GM18519 (cell line): ENCODE measurements at regions not wholly inside any gene's neighbourhood (a gene's known extent, or its start where the extent isn't known, plus 50 kb on each side); places are given as distances from the start of the nearest gene placed in this dataset.

ENCODE experiments used
- ATAC-seq: cut with Tn5 transposase; IDR thresholded peaks from one replicate; pipeline ENCODE4 v1.9.1; 2021; ENCODE audit warnings: mild to moderate bottlenecking, moderate library complexity; ENCODE audit not compliant: unreplicated experiment, low FRiP score

GRCh38 chr2:195022508-195022830 is 634.6 kb upstream of the SLC39A10 start:
- no peak for ATAC-seq

GRCh38 chr2:195021711-195022507 is 635.1 kb upstream of the SLC39A10 start:
- peak; percentile 78 for ATAC-seq

GRCh38 chr2:195018462-195018861 is 638.6 kb upstream of the SLC39A10 start:
- ATAC-seq: no peak

- no peak for ATAC-seq
Observed at GRCh38 chr2:195017890-195018289, 639.1 kb upstream of the SLC39A10 start.

DNA sequence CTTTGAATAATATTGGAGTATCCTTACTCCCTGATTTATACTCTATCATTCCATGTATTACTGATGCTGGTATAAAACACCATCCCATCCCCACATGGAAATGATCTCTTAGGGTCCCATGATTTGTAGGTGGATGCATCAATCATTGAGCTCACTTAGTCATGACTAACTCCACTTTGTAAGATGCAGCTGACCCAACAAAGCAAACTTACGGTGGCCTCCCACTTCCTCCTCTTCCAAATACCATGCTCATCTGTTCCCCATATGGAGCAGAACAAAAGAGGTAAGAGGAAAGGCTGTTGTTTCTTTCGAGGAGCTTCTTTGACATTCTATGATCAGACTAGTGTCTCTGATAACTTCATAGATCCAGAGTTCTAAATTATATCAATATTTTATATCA is 640.2 kb upstream of the SLC39A10 start:
- ATAC-seq: no peak

GRCh38 chr2:195009202-195009601 is 647.8 kb upstream of the SLC39A10 start:
- no peak for ATAC-seq

DNA sequence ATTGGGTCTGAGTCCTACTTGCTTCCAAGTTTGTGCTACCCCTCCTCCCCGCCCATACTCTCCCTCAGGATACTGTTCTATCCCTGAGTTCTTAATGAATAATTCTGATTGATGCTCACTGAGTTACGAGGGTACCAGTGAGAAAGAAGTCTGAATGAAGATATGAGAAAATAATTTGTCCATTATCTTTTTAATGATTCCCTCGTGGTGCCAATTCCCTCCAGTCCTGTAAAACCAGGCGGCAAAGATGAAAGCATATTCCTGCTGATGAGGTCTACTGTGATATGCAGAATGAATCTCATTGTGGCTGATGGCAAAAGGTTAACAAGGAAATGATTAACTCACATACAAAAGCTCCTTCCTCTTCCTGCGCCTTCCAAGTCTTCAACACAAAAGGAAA is 650.2 kb upstream of the SLC39A10 start:
- no peak for ATAC-seq

GRCh38 chr2:195003881-195004471 is 653.0 kb upstream of the SLC39A10 start:
- no peak for ATAC-seq

- ATAC-seq: no peak
Observed at GRCh38 chr2:195001924-195002323, 655.1 kb upstream of the SLC39A10 start.

- ATAC-seq: no peak
Observed at GRCh38 chr2:194999771-195000170, 657.3 kb upstream of the SLC39A10 start.

DNA sequence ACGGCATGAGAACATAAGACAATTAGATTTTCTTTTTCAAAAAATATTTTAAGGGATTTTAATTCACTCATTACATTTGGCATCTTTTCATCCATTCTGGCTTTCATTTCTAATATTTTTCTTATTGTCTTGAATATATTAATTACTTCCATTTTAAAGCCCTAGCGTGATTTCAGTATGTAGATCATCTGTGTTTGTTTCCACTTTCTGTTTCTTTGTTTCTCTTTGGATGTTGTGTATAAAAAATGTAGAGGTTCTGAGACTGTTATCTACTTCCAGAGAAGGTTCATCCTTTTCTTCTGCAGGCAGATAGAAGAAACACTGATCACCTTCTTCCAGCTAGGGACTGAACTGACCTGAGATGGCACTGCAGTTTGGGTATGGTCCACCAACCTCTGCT is 664.4 kb upstream of the SLC39A10 start:
- no peak for ATAC-seq

DNA sequence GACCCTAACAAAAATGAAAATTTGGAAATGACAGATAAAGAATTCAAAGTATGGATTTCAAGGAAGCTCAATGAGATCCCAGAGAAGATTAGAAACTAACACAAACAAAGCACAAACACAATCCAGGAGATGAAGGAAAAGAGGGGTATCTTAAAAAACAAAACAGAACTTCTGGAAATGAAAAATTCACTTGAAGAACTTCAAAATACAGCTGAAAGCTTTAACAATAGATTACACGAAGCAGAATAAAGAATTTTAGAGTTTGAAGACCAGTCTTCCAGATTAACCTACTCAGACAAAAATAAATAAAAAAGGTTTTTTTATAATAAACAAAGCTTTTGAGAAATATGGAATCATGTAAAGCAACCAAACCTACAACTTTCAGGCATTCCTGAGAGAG is 671.8 kb upstream of the SLC39A10 start:
- no peak for ATAC-seq

DNA sequence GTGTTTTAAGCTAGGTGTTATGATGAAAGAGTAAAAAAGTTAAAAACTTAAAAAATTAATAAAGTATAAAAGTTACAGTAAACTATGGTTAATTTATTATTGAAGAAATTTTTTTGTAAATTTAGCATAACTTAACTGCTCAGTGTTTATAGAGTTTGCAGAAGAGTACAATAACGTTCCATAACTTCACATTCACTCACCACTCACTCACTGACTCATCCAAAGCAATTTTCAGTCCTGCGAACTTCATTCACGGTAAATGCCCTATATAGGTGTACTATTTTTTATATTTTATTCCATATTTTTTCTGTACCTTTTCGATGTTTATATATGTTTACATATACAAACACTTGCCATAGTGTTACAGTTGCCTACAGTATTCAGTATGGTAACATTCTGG is 694.8 kb upstream of the SLC39A10 start:
- no peak for ATAC-seq

DNA sequence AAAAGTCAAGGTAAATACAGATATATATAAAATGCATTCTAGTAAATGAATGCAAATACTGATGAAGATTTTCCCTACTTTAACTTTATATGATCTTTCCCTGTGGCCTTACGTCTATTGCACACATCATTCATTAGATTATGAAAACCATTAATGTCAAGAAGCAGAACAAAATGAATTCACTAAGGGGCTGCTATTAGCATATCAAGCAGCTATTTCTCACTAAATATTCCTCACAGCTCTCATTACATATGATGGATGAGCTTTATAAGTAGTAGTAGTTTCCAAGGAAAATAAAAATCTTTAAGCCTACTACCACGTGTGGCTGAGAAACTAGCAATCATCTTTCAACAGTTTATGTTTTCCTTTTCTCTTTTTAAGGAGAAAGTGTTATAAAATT is 702.8 kb upstream of the SLC39A10 start:
- ATAC-seq: no peak

- no peak for ATAC-seq
Observed at GRCh38 chr2:194946826-194947225, 710.2 kb upstream of the SLC39A10 start.

DNA sequence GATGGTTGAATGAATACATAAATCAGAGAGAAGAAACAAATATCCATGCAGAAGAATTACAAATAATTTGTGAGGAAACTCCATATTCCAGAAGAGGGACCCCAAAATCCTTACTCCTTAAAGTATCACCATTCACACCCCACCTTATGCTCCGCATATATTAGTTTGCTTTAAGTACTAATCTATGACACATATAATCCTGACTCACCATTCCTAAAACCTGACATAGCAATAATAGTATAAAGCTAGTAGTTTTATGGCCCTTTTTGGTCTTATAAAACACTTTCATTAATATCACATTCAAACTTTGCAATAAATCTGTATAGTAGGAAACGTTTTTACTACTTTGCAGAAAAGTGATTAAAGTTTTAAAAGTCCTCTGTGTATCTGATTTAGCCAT is 719.0 kb upstream of the SLC39A10 start:
- no peak for ATAC-seq

DNA sequence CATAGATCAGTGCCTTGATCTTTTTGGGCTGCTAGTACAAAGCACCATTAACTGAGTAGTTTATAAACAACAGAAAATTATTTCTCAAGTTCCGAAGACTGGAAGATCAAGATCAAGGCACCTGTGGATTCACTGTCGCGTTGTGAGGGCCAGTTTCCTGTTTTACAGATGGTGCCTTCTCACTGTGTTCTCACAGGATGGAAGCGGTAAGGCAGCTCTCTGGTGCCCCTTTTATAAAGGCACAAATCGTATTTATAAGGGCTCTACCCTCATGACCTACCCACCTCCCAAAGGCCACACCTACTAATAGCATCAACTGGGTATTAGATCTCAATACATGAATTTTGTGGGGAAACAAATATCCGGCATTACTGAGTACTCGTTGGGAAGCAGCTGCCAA is 729.5 kb upstream of the SLC39A10 start:
- no peak for ATAC-seq

- no peak for ATAC-seq
Observed at GRCh38 chr2:194926873-194927272, 730.2 kb upstream of the SLC39A10 start.

DNA sequence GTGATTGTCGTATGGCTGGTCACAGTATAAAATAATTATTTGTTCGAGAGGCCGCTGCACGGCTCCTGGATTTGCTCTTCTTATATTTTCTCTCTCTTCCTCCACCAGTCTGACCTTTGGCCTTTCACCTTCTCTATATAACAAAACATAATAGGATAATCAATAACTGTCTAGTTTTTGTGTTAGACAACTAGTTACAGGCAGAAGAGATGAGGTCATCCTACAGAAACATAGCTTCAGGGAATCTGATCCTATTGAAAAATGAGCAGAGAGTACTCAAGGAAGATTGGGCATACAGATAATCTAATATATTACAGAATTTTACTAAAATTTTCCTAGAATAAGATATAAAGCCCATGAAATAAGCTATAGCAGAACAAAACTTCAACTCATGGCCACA is 731.3 kb upstream of the SLC39A10 start:
- no peak for ATAC-seq

- ATAC-seq: no peak
Observed at GRCh38 chr2:194917519-194917918, 739.5 kb upstream of the SLC39A10 start.

GRCh38 chr2:194915485-194915884 is 741.5 kb upstream of the SLC39A10 start:
- no peak for ATAC-seq

GRCh38 chr2:194907569-194907968 is 749.5 kb upstream of the SLC39A10 start:
- ATAC-seq: no peak
